Activated T-cell treated with anti-CD3 and anti-CD28 coated beads, Interleukin-2, amount 50 U/mL, for 1 hour (primary cell): ENCODE measurements at regions not wholly inside any gene's neighbourhood (a gene's known extent, or its start where the extent isn't known, plus 50 kb on each side); places are given as distances from the start of the nearest gene placed in this dataset.

ENCODE experiments used
- DNase-seq: peaks from one replicate; pipeline ENCODE4 v3.0.0-alpha.2; 2020

DNA sequence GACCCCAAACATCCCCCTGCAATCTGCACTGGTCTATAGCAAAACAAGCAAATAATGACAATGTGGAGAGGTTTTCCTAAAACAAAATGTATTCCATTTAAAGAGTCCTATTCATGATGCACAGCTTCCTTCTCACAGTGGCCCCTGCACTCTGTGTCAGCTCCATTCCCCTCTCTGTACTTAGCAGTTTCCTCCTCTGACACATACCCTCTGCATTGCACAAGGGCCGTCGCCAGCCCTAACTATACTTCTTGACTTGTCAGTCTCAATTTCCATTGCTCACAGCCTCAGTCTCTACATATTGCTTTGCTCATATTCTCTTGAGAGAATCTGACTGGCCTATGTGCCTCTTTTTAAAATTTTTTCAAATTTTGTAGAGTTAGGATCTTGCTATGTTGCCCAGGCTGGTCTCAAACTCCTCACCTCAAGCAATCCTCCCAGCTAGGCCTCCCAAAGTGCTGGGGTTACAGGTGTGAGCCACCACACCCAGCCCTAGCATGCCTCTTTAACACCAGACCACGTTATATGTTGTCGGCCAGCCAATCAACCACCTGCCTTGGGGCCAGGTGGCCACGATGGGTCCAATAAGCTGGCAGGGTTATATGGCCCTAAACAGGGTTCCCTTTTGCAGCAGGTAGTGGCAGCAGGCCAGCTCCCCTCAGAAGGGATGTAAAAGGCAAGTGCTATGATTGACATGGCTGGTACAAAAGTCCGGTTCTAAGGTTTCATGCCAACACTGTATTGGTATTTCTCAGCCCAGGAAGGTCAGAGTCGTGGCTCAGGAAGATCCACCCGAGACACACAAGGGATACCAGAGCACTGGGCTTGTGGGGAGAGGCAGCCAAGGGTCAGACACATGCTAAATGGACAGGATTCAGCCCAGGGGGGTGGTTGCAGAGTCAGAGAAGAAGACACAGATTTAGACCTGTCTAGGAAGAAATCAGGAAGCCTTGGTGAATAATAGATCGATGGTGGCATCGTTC, 59.0 kb upstream of the SMAD3 start:
- DNase-seq = no peak

GRCh38 chr15:67009576-67010569, 55.5 kb upstream of the SMAD3 start:
- no peak for DNase-seq

- DNase-seq = no peak
Measured at GRCh38 chr15:67010898-67011616, 54.3 kb upstream of the SMAD3 start.

- DNase-seq = no peak
Measured at GRCh38 chr15:67011617-67012005, 53.8 kb upstream of the SMAD3 start.

DNA sequence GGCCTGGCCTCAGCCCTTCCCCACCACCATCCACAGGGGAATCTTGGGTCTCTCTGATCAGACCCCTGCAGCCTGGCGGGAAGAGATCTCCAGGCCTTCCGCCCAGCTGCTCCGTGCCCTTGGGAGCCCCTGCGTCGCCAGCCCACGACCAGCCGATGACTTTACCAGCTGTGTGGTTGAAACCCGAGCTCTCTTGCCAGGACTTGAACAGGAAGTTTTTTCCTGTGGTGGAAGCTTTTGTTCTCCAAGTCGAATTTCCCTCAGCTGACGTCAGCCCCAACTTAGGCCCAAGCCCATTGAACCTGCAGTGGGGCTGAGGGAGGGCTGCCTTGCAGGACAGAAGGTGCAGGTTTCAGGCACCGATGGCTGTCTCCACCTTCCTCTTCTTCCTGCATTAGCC, 51.7 kb upstream of the SMAD3 start:
- DNase-seq = no peak
